Endodermal cell (in vitro differentiated cells): ENCODE measurements at regions not wholly inside any gene's neighbourhood (a gene's known extent, or its start where the extent isn't known, plus 50 kb on each side); places are given as distances from the start of the nearest gene placed in this dataset.

ENCODE experiments used
- DNase-seq: peaks from one replicate; pipeline ENCODE4 v3.0.0-alpha.2; 2017
- H3K27ac ChIP-seq: 2 replicates; pipeline ENCODE4 v1.5.1; 2013; ENCODE audit warnings: mild to moderate bottlenecking, low read depth, low read length, moderate library complexity
- H3K27me3 ChIP-seq: 2 replicates; pipeline ENCODE4 v1.6.1; 2013; ENCODE audit warnings: mild to moderate bottlenecking, low read length, moderate library complexity; ENCODE audit not compliant: insufficient read depth, control insufficient read depth, poor library complexity, severe bottlenecking
- H3K36me3 ChIP-seq: 2 replicates; pipeline ENCODE4 v1.7.0; 2013; ENCODE audit warnings: mild to moderate bottlenecking, low read length, moderate library complexity; ENCODE audit not compliant: control insufficient read depth, insufficient read depth
- H3K4me1 ChIP-seq: one replicate; pipeline ENCODE4 v1.7.0; 2013; ENCODE audit warnings: low read length; ENCODE audit not compliant: control insufficient read depth, insufficient read depth
- H3K4me3 ChIP-seq: 2 replicates; pipeline ENCODE4 v1.5.1; 2013; ENCODE audit warnings: mild to moderate bottlenecking, low read length, moderate library complexity
- H3K9ac ChIP-seq: 2 replicates; pipeline ENCODE4 v1.6.1; 2013; ENCODE audit warnings: mild to moderate bottlenecking, low read length, moderate library complexity; ENCODE audit not compliant: poor library complexity, severe bottlenecking; ENCODE audit errors: extremely low read depth
- H3K9me3 ChIP-seq: 2 replicates; pipeline ENCODE4 v1.6.1; 2013; ENCODE audit warnings: mild to moderate bottlenecking, low read length, moderate library complexity; ENCODE audit not compliant: control insufficient read depth
- H3K27ac Mint-ChIP-seq: 2 replicates; pipeline ENCODE4 v1.8.0; 2020; ENCODE audit warnings: mixed read lengths
- H3K27me3 Mint-ChIP-seq: 2 replicates; pipeline ENCODE4 v1.8.0; 2021; ENCODE audit warnings: mild to moderate bottlenecking, mixed read lengths; ENCODE audit not compliant: insufficient read depth
- H3K36me3 Mint-ChIP-seq: 2 replicates; pipeline ENCODE4 v1.8.0; 2020; ENCODE audit warnings: low read depth, mixed read lengths
- H3K4me1 Mint-ChIP-seq: 2 replicates; pipeline ENCODE4 v1.8.0; 2020; ENCODE audit warnings: mixed read lengths
- H3K4me3 Mint-ChIP-seq: 2 replicates; pipeline ENCODE4 v1.8.0; 2020; ENCODE audit warnings: mild to moderate bottlenecking, moderate library complexity, mixed read lengths
- H3K9me3 Mint-ChIP-seq: 2 replicates; pipeline ENCODE4 v1.8.0; 2020; ENCODE audit warnings: mild to moderate bottlenecking, mixed read lengths
- WGBS, 2 experiments: methylation state at CpG; one replicate each; pipeline versions ENCODE4 v1.1.5 to v1.1.7; 2013; ENCODE audit warnings: missing lambda C conversion rate in 2 of 2, mixed read lengths in 1 of 2; ENCODE audit not compliant: insufficient coverage in 1 of 2, insufficient read length in 1 of 2; 5-methylcytosine and 5-hydroxymethylcytosine counted together
- TF ChIP-seq, protein P1 (sequence below): fragments of 200-600 bp; sonication (generic); conservative IDR thresholded peaks from 2 replicates; pipeline ENCODE4 v1.5.0; 2021; ENCODE audit warnings: antibody characterized with exemption, mild to moderate bottlenecking

- no peak overlapping the region for H3K27ac ChIP-seq
- TF ChIP-seq, protein P1, sequence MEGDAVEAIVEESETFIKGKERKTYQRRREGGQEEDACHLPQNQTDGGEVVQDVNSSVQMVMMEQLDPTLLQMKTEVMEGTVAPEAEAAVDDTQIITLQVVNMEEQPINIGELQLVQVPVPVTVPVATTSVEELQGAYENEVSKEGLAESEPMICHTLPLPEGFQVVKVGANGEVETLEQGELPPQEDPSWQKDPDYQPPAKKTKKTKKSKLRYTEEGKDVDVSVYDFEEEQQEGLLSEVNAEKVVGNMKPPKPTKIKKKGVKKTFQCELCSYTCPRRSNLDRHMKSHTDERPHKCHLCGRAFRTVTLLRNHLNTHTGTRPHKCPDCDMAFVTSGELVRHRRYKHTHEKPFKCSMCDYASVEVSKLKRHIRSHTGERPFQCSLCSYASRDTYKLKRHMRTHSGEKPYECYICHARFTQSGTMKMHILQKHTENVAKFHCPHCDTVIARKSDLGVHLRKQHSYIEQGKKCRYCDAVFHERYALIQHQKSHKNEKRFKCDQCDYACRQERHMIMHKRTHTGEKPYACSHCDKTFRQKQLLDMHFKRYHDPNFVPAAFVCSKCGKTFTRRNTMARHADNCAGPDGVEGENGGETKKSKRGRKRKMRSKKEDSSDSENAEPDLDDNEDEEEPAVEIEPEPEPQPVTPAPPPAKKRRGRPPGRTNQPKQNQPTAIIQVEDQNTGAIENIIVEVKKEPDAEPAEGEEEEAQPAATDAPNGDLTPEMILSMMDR = no peak
- no peaks in the 10 kb centered on the region for H3K27me3 ChIP-seq
- H3K36me3 Mint-ChIP-seq = peaks cover 10% of the 10 kb centered on the region
- no peaks in the 10 kb centered on the region for H3K27me3 Mint-ChIP-seq
- WGBS, 2 experiments = 65% methylated on average over 4 of the region's 4 CpGs; no CpG with 5 or more reads in 1 of the 2 experiments
- no peaks in the 10 kb centered on the region for H3K4me1 ChIP-seq
- H3K4me1 Mint-ChIP-seq = no peaks in the 10 kb centered on the region
- no peak overlapping the region for H3K4me3 ChIP-seq
- H3K27ac Mint-ChIP-seq = no peak overlapping the region
- no peak overlapping the region for H3K9ac ChIP-seq
- H3K9me3 ChIP-seq = peaks cover 15% of the 10 kb centered on the region
- no peak for DNase-seq
- H3K9me3 Mint-ChIP-seq = peaks cover 68% of the 10 kb centered on the region
- H3K4me3 Mint-ChIP-seq = no peak overlapping the region
- H3K36me3 ChIP-seq = no peaks in the 10 kb centered on the region
These were observed 138.3 kb downstream of the TMEM121 start for GRCh38 chr14:105664691-105665090.

- Mint-ChIP-seq H3K4me1 (no peaks in the 10 kb centered on the region), H3K36me3 (peaks cover 7% of the 10 kb centered on the region), H3K4me3 (no peak overlapping the region), H3K27me3 (no peaks in the 10 kb centered on the region), H3K27ac (no peak overlapping the region), H3K9me3 (peaks cover 66% of the 10 kb centered on the region)
- no peak for DNase-seq
- Histone ChIP-seq H3K27me3 (no peaks in the 10 kb centered on the region), H3K9ac (no peak overlapping the region), H3K36me3 (no peaks in the 10 kb centered on the region), H3K9me3 (peaks cover 8% of the 10 kb centered on the region), H3K4me3 (no peak overlapping the region), H3K27ac (no peak overlapping the region), H3K4me1 (no peaks in the 10 kb centered on the region)
- WGBS, 2 experiments = 59 to 70% methylated on average over 4 to 9 of the region's 9 CpGs
- TF ChIP-seq, protein P1 = no peak
These were observed 139.0 kb downstream of the TMEM121 start for GRCh38 chr14:105665247-105665950.

DNA sequence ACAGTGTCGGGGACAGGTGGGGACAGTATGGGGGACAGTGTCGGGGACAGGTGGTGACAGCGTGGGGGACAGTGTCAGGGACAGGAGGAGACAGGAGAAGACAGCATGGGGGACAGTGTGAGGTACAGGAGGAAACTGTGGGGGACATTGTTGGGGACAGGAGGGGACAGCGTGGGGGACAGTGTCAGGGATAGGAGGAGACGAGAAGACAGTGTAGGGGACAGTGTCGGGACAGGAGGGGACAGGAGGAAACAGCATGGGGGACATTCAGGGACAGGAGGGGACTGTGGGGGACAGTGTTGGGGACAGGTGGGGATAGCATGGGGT, 139.5 kb downstream of the TMEM121 start:
- Histone ChIP-seq H3K9ac (no peak overlapping the region), H3K9me3 (peaks cover 3% of the 10 kb centered on the region), H3K4me1 (no peaks in the 10 kb centered on the region), H3K36me3 (no peaks in the 10 kb centered on the region), H3K27ac (no peak overlapping the region), H3K27me3 (no peaks in the 10 kb centered on the region), H3K4me3 (no peak overlapping the region)
- H3K4me1 Mint-ChIP-seq = no peaks in the 10 kb centered on the region
- no peaks in the 10 kb centered on the region for H3K27me3 Mint-ChIP-seq
- no peak for DNase-seq
- peaks cover 2% of the 10 kb centered on the region for H3K36me3 Mint-ChIP-seq
- no peak overlapping the region for H3K4me3 Mint-ChIP-seq
- 73 to 92% methylated on average over 2 to 6 of the region's 6 CpGs for WGBS, 2 experiments
- H3K9me3 Mint-ChIP-seq = peaks cover 65% of the 10 kb centered on the region
- no peak overlapping the region for H3K27ac Mint-ChIP-seq
- TF ChIP-seq, protein P1 = no peak
